Type B pancreatic cell (in vitro differentiated cells): ENCODE measurements at regions not wholly inside any gene's neighbourhood (a gene's known extent, or its start where the extent isn't known, plus 50 kb on each side); places are given as distances from the start of the nearest gene placed in this dataset.

Experiments
- DNase-seq: peaks from one replicate; pipeline ENCODE4 v3.0.0; 2021; ENCODE audit warnings: mixed read lengths; ENCODE audit not compliant: unreplicated experiment; ENCODE audit errors: extremely low spot score
- H3K27ac Mint-ChIP-seq: 2 replicates; pipeline ENCODE4 v1.8.0; 2021; ENCODE audit warnings: mild to moderate bottlenecking, mixed read lengths
- H3K27me3 Mint-ChIP-seq: 2 replicates; pipeline ENCODE4 v1.8.0; 2021; ENCODE audit warnings: mixed read lengths
- H3K36me3 Mint-ChIP-seq: 2 replicates; pipeline ENCODE4 v1.8.0; 2021; ENCODE audit warnings: mixed read lengths
- H3K4me1 Mint-ChIP-seq: one replicate; pipeline ENCODE4 v1.8.0; 2021; ENCODE audit warnings: mixed read lengths; ENCODE audit not compliant: unreplicated experiment
- H3K4me3 Mint-ChIP-seq: 2 replicates; pipeline ENCODE4 v1.8.0; 2021; ENCODE audit warnings: mild to moderate bottlenecking, mixed read lengths
- H3K9me3 Mint-ChIP-seq: 2 replicates; pipeline ENCODE4 v1.8.0; 2021; ENCODE audit warnings: mixed read lengths
- CTCF ChIP-seq: fragments of 200-600 bp; sonication (generic); conservative IDR thresholded peaks from 2 replicates; pipeline ENCODE4 v1.5.0; 2021; ENCODE audit warnings: antibody characterized with exemption, mild to moderate bottlenecking

DNA sequence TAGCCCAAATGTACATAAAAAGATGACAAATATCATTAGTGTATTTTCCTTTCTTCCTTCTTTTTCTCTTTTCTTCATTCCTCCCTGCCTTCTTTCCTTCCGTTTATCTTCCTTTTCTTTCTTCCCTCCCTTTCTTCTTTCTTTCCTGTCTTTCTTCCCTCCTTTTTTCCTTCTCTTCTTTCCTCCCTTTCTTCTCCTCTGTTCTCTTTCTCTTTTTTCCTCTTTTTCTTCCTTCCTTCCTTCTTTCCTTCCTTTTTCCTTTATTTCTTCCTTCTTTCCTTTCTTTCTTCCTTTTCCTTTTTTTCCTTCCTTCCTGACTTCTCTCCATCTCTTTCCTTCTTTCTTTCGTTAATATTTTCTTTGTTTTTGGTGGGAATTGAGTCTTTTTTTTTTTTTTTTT lies 256.9 kb upstream of the CNTNAP5 start:
- H3K9me3 Mint-ChIP-seq: no peaks in the 10 kb centered on the region
- no peaks in the 10 kb centered on the region for H3K36me3 Mint-ChIP-seq
- H3K27me3 Mint-ChIP-seq: no peaks in the 10 kb centered on the region
- no peak for TF ChIP-seq CTCF
- peaks cover 4% of the 10 kb centered on the region for H3K4me1 Mint-ChIP-seq
- DNase-seq: no peak
- H3K27ac Mint-ChIP-seq: no peak overlapping the region
- no peak overlapping the region for H3K4me3 Mint-ChIP-seq

DNA sequence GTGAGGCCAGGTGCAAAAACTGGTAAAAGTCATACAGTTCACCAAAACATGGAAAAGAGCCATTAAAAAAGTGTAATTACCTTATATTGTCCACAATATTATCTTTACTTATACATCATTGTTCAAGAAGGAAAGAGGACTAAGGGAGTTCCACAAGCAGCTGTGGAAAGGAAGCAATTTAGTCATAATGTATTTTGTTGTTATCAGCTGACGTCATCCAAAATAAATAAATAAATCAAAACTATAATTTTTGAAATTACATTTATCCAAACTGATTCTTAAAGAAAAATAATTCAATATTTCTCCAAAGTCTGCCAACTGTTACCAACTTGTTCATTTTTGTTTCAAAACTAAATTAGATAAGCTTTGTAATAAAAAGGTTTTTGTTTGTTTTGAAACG lies 256.1 kb upstream of the CNTNAP5 start:
- no peak for DNase-seq
- Mint-ChIP-seq H3K4me1 (peaks cover 4% of the 10 kb centered on the region), H3K9me3 (no peaks in the 10 kb centered on the region), H3K36me3 (no peaks in the 10 kb centered on the region), H3K27ac (no peak overlapping the region), H3K4me3 (no peak overlapping the region), H3K27me3 (no peaks in the 10 kb centered on the region)
- no peak for TF ChIP-seq CTCF

DNA sequence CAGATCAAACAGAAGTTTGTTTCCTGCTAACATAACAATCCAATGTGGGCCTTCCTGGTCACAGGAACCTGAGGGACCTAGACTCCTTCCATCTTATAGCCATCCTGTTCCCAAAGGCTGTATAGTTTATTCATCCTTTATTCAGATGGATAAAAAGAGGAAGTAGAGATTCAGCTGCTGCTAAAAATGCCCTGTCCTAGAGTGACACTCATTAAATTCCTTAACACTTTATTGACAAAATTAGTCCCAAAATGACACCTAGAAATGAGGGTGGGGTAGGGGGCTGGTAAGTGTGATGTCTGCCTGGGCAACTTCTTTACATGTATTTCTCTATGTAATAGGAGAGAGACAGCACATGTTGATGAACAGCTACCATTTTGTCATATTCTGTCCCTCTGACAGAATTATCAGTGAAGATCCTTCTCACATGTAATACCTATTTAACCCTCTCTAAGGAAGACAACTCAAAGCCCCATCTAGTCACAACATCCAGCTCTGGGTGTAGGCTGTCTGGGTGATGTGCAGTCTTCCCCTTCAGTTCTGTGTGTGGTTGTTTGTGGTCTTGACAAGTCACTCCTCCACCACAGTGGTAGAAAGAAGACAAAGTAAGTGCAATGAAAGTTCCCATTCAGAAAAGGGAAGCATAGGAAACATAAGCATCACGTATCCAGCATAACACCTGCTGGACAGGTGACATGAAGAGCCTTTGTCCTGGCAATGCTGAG lies 253.9 kb upstream of the CNTNAP5 start:
- H3K27me3 Mint-ChIP-seq: no peaks in the 10 kb centered on the region
- no peak for TF ChIP-seq CTCF
- H3K4me3 Mint-ChIP-seq: no peak overlapping the region
- no peak for DNase-seq
- H3K4me1 Mint-ChIP-seq: peaks cover 4% of the 10 kb centered on the region
- H3K36me3 Mint-ChIP-seq: no peaks in the 10 kb centered on the region
- H3K27ac Mint-ChIP-seq: no peak overlapping the region
- no peaks in the 10 kb centered on the region for H3K9me3 Mint-ChIP-seq

GRCh38 chr2:123771928-123772632 lies 253.0 kb upstream of the CNTNAP5 start:
- no peaks in the 10 kb centered on the region for H3K9me3 Mint-ChIP-seq
- peaks cover 4% of the 10 kb centered on the region for H3K4me1 Mint-ChIP-seq
- DNase-seq: no peak
- H3K4me3 Mint-ChIP-seq: no peak overlapping the region
- no peak for TF ChIP-seq CTCF
- no peak overlapping the region for H3K27ac Mint-ChIP-seq
- no peaks in the 10 kb centered on the region for H3K27me3 Mint-ChIP-seq
- H3K36me3 Mint-ChIP-seq: no peaks in the 10 kb centered on the region

DNA sequence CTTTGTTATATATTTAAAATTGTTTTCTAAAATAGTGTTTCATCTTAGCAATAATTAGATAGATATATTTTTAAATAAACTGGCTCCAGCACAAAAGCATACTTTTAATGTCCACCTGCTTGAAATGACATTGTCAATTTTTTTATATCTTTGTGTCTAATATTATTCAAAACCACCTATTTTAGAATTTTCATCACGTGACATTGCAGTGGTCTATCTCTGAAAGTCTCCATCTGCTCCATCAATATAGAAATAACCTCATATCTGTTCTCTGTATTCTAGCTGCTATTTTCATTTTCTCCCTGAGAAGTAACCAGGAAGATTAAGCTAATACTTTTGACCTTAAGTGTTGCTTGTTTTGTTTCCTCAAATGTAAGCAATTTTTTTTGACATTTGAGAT lies 248.0 kb upstream of the CNTNAP5 start:
- no peaks in the 10 kb centered on the region for H3K4me1 Mint-ChIP-seq
- no peaks in the 10 kb centered on the region for H3K36me3 Mint-ChIP-seq
- no peak overlapping the region for H3K4me3 Mint-ChIP-seq
- H3K9me3 Mint-ChIP-seq: no peaks in the 10 kb centered on the region
- no peak for TF ChIP-seq CTCF
- H3K27ac Mint-ChIP-seq: no peak overlapping the region
- no peak for DNase-seq
- H3K27me3 Mint-ChIP-seq: no peaks in the 10 kb centered on the region
